ENCODE measurements at regions not wholly inside any gene's neighbourhood (a gene's known extent, or its start where the extent isn't known, plus 50 kb on each side); places are given as distances from the start of the nearest gene placed in this dataset.
"Not testable (repeated sequence)": the region's sequence is repeated elsewhere in the genome, so short reads cannot be mapped to it uniquely, and the experiment has no call there.

DNA sequence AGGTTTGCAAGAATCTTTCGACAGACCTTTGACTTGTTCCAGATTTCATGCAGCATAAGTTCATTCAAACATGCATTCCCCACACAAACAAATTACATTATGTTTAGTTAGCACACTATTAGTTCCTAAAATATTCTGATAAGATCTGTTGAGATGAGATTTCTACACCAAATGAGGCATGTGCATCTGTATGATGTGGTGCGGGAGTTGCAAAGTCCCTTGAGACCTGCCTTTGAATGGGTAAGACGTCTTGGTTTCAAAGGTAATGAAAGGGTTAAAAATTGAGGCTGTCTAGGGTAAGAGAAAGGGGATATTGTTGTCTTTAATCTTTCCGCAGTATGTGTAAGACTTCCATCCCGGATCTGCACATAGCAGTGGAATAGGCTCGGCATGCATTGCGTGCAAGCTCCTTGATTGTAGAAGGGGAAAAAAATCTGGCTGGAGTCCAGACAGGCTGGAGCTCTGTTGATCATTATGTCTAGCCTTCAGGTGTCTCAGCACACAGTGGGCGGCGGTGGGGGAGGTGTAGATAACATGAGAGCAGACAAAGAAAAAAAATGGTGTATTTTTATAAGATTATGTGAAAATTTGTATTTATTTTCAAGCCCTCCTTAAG lies 296.6 kb downstream of the PTPRC start:
- DNase-seq, result peak; percentile 96 to 99

DNA sequence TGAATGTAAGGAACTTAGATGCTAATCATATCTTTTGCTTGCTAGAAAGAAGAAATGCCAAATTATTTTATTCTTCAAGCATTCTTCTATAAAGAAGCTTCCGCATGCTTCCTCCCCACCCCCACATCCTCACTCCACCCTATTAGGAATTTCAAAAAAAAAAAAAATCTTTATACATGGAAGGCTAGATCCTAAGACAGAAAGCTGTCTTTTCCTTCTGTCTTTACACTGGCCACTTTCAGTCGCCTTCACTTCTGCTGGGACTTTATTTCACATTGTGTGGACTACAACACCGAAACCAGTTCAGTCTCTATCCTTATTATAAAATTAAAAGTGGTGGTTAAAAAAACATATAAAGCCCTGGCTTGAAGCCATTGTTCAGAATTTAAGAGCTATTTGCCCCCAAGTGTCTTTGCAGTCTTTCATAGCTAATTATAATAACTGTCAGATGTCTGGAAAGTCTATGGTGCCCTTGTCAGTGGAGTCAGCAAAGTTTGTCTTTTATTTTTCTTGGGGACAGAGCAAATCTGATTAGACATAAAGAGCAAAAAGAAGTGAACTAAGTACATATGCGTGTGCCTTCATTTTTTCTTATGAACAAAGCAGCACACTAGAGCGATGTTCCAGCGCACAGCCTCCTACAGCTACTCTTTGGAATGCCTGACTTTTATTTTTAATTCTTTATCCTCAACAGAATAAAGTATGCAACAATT lies 297.7 kb downstream of the PTPRC start:
- peak in 1 of 2 experiments; percentile 27 for DNase-seq

DNA sequence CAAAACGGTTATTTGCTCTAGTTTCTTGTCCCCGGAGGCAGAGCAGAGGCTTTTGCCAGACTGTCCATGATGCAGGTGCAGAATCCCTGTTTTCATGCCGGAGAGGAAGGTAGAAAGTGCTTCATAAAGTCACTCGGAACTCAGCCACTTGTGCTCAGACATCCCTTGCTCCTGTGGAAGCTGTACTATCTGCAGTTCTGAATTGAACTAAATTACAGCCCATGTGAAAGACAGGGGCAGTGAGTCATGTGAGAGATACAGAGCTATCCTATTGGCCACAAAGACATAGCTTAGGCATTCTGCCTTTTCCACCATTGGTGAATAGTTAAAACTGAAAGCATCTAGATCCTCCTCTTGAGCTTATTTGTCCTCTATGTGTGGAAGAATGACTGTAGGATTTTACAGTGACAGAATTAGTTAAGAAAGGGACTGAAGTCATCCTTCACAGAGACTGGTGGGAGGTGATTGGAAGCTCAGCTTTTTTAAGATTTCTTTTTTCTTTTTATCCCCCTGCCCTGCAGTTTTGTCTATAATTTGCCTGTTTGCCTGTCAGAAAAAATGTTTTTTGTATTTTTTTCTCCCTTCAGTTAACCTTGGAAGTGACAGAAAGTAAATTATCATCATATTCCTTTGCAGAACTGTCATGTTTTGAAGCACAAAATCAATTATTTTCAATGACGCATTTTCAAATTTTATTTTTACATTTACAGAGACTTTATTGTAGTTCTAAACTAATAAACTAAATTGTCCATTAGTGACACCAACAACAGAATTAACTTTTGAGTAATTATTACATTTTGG lies 298.6 kb downstream of the PTPRC start:
- DNase-seq, result peak; percentile 75 to 91

DNA sequence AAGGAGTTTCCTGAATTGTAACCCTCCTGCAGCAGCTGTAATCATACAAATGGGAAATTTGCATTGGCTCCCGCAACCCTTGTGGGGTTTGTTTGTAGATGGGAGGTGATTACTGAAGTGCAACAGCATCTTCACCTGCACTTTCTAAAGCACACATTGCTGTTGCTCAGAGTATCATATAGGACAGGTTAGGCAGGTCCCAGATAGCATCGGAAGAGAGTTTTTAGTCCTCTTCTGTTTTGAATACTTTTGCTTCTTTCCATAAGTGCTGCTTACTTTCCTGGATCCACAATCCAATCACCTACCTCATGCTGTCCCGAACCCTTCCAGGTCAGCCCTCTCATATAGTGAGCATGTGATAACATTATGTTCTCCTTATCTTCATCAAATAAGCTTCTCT lies 300.4 kb downstream of the PTPRC start:
- no peak for DNase-seq

DNA sequence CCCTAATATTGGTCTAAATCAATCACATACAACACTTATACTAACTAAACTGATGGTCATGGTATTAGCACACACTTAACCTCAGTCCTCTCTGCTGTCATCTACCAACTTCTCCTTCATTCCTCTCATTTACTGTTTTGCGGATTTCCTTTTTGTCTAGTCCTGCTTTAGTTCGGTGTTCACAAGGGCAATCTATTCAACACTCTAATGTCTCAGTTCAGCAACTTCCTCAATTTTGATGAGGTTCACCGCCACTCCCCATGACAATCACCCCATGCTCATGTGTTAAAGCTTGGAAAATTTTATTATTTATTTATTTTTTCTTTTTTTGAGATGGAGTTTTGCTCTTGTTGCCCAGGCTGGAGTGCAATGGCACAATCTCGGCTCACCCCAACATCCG lies 301.1 kb downstream of the PTPRC start:
- DNase-seq, result no peak

DNA sequence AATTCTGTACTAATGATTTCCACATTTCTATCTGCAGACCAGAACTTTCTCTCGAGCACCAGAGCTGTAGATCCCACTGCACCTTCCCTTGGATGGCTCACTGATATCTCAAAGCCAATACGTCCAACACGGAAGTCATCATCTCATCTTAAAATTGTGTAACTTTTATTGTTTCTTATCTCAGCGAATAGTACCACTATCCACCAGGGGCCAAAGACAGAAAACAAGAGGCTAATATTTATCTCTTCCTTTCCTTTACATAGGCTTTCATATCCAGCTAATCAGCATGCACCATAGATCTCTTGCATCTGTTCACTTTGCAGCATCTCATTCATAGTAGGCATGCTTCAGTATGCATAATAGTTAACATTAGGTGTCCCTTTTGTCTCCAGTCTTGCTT lies 303.6 kb downstream of the PTPRC start:
- no peak for DNase-seq

DNA sequence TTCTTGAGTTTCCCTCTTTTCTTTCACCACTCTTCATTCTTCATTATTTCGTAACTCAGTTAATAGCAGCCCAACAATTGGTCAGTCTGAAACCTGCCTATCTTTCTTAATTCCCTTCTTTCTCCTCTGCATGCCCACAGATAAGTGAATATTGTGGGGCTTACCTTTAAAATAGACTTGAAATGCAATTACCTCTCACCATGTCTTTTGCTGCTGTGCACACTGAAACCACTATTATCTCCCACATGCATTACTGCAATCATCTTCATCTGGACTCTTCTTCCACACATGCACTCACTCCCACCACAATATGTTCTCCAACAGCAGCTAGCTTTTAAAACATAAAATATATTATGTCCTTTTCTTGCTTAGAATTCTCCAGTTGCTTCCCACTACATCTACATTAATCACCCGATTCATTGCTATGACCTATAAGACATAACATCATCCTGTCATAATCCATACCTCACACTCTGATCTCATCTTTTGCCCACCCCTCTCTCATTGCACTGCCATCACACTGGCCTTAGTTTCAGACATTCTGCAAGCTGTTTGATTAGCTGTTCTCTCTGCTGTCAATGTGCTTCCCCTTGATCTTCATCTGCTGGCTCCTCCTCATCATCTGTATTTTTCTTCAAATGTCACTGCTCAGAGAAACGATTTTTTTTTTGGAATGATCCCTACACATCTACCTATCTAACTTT lies 304.8 kb downstream of the PTPRC start:
- no peak for DNase-seq

DNA sequence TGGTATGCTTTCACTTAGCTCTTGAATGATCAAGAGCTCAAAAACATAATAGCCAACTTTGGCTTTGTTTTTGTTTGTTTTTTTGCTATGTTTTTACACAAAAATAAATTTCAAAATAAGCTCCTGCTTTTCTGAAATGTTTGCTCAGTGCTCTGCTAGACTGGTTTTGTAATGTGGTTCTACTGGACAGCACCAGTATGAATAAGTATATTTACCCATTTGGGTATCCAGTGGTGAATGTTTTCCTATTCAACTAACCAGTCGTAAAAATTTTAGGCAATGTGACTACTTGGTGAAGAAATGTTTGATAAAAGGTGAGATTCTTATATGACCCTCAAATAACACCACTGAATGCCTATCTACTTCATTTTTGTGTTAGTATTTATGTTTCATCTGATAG lies 308.6 kb downstream of the PTPRC start:
- DNase-seq, result no peak

DNA sequence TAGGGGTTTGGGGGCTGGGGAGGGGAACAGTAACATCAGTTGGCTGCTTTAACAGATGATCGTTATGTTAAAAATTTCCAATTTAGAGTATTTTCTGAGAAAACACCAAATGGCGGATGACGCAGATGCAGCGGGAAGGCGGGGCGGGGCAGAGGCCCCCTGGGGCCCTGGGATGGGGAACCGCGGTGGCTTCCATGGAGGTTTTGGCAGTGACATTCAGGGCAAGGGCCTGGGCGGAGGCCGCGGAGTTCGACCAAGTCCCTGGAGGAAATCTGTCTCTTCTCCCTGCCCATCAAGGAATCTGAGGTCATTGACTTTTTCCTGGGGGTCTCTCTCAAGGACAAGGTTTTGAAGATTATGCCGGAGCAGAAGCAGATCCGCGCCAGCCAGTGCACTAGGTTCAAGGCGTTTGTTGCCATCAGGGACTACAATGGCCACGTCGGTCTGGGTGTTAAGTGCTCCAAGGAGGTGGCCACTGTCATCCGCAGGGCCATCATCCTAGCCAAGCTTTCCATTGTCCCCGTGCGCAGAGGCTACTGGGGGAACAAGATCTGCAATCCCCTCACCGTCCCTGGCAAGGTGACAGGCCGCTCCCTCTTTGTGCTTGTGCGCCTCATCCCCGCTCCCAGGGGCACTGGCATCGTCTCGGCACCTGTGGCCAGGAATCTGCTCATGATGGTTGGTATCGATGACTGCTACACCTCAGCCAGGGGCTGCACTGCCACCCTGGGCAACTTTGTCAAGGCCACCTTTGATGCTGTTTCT lies 310.2 kb downstream of the PTPRC start:
- no peak for DNase-seq

DNA sequence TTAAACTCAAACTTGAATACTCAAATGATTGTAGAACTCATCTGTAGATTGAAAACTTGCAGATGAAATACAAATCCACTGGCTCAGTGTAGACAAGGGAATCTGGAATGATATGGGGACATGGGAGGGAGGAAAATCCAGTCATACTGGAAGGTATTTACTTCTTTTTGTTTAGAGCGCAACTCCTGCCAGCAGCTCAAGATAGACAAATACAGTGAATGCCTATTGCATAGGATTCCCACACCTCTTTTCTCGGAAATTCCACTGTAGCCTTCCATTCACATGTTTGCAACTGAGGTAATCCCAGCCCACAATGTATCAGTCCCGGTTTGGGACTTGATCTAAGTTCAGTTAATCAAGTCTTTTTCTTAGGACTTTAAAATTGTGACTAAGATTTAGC lies 311.2 kb downstream of the PTPRC start:
- no peak for DNase-seq

DNA sequence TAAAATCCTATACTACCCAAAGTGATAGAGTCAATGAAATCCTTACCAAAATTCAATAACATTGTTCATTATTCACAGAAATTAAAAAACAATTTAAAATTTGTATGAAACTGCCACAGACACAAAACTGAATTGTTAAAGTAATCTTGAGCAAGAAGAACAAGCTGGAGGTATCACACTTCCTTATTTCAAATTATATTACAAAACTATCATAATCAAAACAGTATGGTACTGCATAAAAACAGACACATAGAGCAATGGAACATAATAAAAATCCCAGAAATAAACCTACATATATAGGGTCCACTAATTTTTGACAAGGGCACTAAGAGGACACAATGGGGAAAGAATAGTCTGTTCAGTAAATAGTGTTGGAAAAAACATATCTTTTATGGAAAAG lies 316.2 kb downstream of the PTPRC start:
- no peak for DNase-seq

DNA sequence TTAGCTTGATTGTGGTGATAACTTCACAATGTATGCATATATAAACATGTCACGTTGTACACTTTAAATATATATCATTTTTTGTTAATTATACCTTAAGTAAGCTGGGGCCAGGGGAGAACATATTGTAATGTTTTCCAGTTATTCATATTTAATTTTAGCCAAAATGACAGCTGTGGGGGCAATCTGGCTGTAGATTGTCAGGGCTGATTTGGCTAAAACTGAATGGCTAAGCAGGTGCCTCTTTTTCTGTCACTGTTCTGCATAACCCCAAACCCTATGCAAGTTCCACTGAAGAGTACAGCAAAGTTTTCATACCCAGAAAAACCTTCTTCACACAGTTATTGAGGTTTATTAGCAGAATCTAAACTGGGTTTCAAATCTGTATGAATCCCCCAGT lies 318.2 kb downstream of the PTPRC start:
- peak; percentile 8 to 43 for DNase-seq

DNA sequence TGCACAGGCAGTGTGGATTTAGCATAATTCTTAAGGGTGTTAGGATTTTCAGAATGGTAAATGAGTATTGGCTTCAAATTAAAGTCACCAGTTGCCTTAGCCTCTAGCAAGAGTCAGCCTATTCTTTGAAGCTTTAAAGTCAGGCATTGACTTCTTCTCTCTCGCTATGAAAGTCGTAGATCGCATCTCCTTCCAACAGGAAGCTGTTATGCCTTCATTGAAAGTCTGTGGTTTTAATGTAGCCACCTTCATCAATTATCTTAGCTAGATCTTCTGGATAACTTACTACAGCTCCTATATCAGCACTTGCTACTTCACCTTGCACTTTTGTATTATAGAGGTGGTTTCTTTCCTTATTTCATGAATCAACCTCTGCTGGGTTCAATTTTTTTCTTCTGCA lies 320.2 kb downstream of the PTPRC start:
- no peak for DNase-seq

DNA sequence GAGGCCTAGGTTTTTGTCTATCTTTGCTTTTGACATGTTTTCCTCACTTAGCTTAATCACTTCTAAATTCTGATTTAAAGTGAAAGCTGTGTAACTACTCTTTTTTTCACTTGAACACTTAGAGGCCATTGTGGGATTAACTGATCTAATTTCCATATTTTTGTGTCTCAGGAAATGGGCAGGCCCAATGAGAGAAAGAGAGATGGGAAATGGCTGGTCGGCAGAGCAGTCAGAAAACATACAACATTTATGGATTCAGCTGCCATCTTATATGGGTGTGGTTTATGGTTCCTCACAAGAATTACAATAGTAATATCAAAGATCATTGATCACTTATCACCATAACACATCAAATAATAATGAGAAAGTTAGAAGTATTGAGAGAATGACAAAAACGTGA lies 320.8 kb downstream of the PTPRC start:
- DNase-seq, result no peak

DNA sequence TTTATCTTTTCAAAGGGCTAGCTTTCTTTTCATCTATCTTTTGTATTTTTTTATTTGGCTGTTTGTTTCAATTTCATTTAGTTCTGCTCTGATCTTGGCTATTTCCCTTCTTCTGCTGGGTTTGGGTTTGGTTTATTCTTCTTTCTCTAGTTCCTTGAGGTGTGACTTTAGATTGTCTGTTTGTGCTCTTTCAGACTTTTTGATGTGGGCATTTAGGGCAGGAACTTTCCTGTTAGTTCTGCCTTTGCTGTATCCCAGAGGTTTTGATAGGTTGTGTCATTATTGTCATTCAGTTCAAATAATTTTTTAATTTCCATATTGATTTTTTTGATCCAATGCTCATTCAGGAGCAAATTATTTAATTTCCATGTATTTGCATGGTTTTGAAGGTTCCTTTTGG lies 325.0 kb downstream of the PTPRC start:
- DNase-seq, result not testable (repeated sequence)

DNA sequence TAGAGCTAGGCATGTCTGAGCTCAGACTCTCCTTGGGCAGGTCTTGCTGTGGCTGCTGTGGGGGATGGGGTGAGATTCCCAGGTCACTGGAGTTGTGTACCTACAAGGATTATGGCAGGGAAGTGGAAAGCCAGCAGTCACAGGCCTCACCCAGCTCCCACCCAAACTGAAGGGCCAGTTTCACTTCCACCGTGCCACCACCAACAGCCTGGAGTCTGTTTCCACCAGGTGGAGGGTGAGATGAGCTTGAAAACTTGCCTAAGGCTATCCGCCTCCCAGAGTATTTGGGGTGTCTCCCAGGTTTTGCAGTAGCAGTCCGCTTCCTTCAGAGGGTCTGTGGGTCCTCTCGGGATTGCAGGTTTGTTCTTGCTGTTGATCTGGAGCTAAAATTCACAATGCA lies 327.7 kb downstream of the PTPRC start:
- no peak for DNase-seq

DNA sequence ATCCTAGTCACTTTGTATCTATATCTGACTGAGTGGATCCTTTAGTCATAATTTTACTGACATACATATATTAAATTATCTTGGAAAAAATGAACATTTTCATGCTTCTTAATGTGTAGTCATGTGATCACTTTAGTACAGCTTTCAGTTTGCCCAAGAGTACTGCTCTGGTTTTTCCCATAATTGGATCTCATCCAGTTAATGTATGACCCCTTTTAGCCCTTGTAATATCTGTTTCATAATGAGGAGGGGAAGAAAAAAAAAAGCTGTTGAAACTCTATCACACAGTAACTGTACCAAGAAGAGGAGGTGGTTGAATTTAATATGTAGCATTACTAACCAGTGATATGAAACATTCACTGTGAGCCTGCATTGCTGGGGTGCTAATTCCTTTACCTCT lies 328.7 kb downstream of the PTPRC start:
- DNase-seq, result no peak

DNA sequence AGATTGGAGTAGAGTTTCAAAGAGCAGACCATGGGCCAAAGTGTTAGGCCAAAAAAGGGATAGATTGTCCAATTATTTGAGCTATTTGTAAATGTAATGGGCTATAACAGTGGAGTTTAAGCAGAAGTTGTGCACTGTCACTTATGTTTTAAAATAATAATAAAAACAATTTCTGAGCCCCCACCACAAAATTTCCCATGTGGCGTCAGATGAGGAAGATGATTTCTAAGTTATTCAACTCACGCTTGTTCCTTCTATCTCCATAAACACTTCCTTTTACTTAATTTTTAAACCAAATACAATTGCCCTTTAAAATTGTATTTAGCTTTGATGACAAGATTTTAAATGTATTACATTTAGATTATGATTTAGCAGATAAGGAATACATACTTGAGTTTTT lies 330.0 kb downstream of the PTPRC start:
- DNase-seq, result no peak

DNA sequence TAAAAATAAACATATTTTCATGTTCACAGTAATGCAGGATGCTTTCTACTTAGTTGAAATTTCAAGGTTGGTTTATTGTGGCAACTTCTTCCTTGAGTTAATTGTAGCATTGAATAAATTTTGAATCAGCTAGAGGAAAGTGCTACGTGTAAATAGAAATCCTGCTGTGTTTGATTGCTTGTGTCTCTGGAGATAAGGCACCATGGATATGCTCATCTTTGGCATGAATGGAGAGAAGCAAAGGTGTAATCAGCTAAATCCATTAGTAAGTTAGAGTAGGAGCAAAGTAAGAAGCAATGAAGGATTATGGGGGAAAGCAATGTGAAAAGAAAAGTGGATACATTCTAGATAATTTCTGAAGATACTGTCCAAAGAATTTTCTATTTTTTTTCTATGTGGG lies 331.1 kb downstream of the PTPRC start:
- no peak for DNase-seq

DNA sequence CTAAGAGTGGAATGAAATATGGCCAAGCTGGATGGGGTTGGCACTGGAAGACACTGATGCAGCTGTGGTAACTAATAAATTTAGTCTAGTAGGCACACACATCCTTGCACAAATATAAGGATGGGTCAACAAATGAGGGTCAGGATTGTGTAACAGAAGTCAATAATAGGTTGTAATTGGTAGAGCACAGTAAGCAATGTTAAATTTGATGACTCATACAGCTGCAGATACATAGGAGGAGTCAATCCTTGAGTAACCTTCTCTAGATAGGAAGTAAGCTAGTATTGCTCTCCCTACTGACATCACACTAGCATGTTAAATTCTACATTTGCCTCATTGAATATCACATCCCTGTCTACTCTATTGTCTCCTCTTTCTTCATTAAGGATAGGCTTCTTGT lies 332.1 kb downstream of the PTPRC start:
- no peak for DNase-seq

DNA sequence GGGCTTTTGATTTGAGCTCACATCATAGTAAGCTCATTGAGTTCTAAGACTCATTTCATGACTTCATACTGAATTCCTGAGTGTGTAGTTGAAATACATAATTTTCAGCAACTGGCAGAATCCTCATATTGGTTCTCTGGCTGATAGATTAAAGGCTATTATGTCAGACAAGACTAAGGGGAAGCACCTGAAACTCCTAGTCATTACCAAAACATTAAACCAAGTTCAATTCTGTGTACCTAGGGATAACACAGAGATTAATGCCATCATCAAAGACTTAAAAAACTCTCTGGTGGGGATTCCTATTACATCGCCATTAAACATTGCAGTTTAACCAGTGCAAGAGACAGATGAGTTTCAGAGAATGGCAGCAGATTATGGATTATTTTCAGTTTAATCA lies 339.1 kb downstream of the PTPRC start:
- no peak for DNase-seq

DNA sequence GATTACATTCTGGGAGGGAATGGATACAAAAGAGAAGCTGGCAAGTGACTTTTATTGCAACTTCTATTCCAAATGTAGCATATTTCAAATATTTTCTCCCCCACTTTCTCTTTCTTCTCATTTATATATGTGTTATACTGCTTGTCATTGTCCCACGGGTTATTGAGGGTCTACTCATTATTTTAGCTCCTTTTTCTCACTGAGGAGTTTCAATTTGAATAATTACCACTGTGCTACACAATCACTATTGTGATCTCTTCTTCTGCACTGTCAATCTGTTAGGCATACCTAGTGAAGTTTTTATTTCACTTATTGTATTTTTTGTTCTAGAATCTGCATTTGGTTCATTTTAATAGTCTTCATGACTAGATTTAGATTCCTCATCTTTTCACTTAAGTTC lies 339.7 kb downstream of the PTPRC start:
- no peak for DNase-seq

DNA sequence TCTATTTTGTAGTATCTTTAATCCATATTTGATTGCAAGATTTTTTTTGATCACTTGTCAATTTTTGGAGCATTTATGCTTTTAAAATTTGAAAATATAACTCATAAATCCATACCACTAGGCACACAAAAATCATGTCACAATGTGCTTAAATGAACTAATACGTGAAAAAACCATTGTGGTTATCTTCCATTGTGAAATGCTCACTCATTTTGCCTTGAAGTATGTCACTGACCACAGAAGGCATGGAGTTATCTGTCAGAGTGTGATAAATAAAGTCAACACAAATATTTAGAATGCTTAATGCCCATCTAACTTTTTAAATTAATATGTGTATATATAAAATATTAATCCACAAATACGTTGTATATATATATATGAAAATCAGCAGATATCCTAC lies 347.2 kb downstream of the PTPRC start:
- no peak for DNase-seq
